Fibroblast of lung (primary cell): ENCODE measurements at regions not wholly inside any gene's neighbourhood (a gene's known extent, or its start where the extent isn't known, plus 50 kb on each side); places are given as distances from the start of the nearest gene placed in this dataset.

Experiments
- EZH2 ChIP-seq: IDR thresholded peaks from 2 replicates; pipeline ENCODE4 v1.5.1; 2012; ENCODE audit warnings: low read length, control low read depth, mild to moderate bottlenecking; ENCODE audit errors: missing control alignments
- TF ChIP-seq, protein P1 (sequence below), 2 donors: IDR thresholded peaks in 1 of 2; conservative IDR thresholded peaks in 1 of 2; 1 replicate in 1 of 2; 2 replicates in 1 of 2; pipeline ENCODE4 v1.5.1; 2011 to 2012; ENCODE audit warnings: low read length in 2 of 2, control low read depth in 1 of 2, inconsistent platforms in 1 of 2, low read depth in 1 of 2, mild to moderate bottlenecking in 1 of 2

DNA sequence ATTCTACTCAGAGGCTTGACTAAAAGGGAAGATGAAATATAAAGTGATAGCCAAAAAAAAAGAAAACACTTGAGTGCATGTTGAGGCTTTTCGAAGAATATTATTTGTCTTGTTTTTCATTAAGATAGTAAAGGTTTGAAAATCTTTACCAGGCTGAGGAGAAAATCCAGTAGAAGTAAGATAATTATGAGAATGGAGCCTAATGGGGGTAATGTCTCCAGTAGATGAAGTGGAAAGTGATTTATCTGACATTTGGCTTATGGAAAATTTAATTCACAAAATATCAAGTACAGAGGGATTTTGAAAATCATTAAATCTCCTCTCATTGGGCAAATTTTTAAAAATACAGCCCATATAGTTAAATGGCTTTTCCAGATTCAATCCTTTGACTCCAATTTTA is 274.9 kb downstream of the SPRY2 start:
- TF ChIP-seq, protein P1, sequence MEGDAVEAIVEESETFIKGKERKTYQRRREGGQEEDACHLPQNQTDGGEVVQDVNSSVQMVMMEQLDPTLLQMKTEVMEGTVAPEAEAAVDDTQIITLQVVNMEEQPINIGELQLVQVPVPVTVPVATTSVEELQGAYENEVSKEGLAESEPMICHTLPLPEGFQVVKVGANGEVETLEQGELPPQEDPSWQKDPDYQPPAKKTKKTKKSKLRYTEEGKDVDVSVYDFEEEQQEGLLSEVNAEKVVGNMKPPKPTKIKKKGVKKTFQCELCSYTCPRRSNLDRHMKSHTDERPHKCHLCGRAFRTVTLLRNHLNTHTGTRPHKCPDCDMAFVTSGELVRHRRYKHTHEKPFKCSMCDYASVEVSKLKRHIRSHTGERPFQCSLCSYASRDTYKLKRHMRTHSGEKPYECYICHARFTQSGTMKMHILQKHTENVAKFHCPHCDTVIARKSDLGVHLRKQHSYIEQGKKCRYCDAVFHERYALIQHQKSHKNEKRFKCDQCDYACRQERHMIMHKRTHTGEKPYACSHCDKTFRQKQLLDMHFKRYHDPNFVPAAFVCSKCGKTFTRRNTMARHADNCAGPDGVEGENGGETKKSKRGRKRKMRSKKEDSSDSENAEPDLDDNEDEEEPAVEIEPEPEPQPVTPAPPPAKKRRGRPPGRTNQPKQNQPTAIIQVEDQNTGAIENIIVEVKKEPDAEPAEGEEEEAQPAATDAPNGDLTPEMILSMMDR (conservative IDR thresholded peaks at IDR 0.05 in 1 of 2, IDR thresholded peaks at IDR 0.05 in 1 of 2; ENCODE audit: low read depth in 1 of 2, low read length in 2 of 2) = no peak
- no peak for TF ChIP-seq EZH2
